NOMO-1 treated with dmso at 0.1 percent for 144 hours (cell line): ENCODE measurements at regions not wholly inside any gene's neighbourhood (a gene's known extent, or its start where the extent isn't known, plus 50 kb on each side); places are given as distances from the start of the nearest gene placed in this dataset.

Source experiments
- DNase-seq: peaks from one replicate; lab custom pipeline; 2025; ENCODE audit not compliant: unreplicated experiment; lab: John Stamatoyannopoulos, UW

DNA sequence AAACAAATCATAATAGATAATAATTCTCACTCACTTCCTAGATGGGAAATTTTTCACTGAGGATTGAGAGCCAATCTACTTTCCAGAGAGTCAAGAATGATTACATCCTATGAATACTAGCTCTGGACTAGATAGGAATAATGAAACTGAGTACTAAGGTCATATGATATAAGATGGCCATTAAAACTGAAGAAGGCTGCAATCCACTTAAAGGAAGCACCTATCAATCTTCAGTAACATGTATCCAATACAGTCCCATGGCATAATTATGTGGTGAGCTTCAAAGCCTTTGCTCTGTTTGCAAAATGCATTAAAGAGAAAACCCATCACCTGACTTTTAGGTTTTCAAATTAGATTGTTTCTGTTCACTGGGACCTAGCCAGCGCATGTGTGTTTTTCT is 398.0 kb upstream of the MEIS1 start:
- DNase-seq = no peak

GRCh38 chr2:66034467-66034866 is 400.5 kb upstream of the MEIS1 start:
- DNase-seq = no peak

GRCh38 chr2:66032226-66032775 is 402.6 kb upstream of the MEIS1 start:
- DNase-seq = no peak

- no peak for DNase-seq
Observed at GRCh38 chr2:66031236-66031635, 403.7 kb upstream of the MEIS1 start.

- DNase-seq = no peak
Observed at GRCh38 chr2:66030553-66030952, 404.4 kb upstream of the MEIS1 start.

DNA sequence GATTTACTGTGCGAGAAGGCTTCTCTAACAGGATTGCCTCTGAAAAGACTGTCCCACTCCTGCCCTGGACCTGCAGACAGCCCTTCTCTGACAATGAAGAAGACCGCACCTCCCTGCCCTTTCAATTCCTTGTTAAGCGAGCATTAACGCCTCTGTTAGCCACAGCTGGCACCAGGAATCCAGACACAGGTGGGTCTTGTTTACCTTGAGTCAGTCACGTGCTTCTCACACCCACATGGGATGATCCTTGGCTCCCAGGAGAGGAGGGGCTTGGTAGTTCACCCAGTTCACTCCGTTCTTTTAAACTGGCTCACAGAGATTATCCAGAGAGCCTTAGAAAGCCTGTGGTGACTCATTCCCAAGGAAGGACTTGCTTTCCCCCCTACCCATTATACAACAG is 410.5 kb upstream of the MEIS1 start:
- no peak for DNase-seq

DNA sequence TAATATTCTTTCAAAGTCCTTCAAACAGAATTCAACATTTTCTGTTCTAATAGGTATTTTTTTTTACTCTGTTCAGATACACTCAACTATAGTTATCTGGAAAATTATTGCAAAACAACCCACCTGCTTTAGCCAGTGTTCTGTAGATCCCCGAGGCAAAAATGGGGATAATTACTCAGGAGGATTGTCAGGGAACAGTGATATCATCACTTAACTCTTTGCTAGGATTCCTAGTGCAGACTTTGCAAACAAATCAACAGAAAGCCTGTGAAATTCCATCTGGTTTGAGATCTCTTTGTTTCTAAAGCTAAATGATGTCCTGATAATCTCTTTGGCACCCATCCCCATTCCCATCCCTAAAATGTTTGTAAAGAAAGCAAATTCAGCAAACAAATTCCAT is 413.6 kb upstream of the MEIS1 start:
- no peak for DNase-seq

DNA sequence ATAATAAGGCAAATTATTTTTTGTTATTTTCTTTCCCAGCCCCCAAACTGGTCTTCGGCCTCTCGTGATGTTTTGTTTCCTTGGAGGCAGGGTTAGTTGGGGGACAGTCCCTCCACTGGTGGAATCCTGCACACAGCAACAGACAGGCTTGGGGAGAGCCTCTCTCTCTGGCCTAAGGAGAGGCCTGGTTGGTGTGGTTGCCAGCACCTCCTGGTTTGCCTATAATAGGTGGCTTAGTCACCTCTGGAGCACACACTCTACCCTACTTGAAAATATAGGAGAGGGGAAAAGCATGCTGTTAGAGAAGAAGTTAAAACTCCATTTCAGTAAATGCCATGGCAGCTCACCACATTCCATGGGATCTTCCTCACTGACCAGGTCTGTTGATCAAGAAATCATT is 417.2 kb upstream of the MEIS1 start:
- DNase-seq = no peak

- no peak for DNase-seq
Observed at GRCh38 chr2:66014450-66014849, 420.5 kb upstream of the MEIS1 start.

GRCh38 chr2:66013456-66013855 is 421.5 kb upstream of the MEIS1 start:
- no peak for DNase-seq

- DNase-seq = no peak
Observed at GRCh38 chr2:66003931-66004330, 431.0 kb upstream of the MEIS1 start.

- DNase-seq = no peak
Observed at GRCh38 chr2:66001538-66001937, 433.4 kb upstream of the MEIS1 start.

DNA sequence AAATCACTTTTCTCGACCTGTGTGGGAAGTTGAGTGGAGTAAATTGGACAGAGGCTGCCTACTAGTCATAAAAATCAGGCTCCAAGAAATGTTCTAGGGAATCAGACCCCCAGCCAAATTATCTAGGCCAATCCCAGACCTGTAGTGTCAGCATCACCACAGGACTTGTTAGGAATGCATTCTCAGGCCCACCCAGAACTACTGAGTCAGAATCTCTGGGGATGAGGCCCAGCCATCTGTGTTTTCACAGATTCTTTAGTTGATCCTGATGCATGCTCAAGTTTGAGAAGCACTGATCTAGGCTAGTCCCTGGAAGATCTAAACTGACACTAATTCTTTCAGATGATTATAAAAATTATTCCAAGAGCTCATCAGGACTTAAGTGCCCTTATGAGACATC is 434.0 kb upstream of the MEIS1 start:
- DNase-seq = no peak

DNA sequence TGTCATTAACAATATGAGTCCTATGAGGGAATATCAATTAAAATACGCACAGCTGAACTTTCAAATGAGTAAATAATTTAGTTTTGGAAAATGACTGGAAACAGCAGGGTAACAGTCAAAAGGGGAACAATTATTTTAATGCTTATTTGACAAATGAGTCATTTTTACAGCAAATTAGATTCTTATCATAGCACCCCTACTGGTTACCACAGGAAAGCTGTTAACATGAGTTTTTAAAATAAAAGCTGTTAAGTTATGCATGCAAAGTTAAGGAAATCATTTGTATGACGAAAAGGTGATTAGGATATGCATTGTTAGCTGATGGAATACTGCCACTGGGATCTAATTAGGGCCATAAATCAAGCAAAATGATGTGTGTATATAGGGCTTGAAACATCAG is 435.1 kb upstream of the MEIS1 start:
- DNase-seq = no peak

- no peak for DNase-seq
Observed at GRCh38 chr2:65999103-65999502, 435.8 kb upstream of the MEIS1 start.

DNA sequence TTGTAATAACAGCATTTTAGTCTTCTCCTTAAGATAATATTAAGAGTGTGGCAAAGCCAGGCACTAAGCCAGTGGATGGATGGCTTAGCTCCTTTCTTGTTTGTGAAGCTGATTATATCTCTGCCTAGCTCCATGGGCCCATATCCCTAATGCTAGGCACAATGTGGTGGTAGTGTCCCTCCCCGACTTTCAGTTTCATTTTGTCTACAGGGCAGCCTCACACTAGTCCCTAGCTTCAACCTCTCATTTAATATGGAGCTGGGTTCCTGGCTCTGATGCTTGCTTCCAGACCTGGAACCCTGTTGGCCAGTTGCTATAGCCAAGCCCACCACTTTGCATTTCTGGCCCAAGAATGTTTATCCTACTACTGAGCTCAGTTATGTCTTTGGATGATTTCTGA is 437.0 kb upstream of the MEIS1 start:
- no peak for DNase-seq

- no peak for DNase-seq
Observed at GRCh38 chr2:65992198-65992554, 442.7 kb upstream of the MEIS1 start.

DNA sequence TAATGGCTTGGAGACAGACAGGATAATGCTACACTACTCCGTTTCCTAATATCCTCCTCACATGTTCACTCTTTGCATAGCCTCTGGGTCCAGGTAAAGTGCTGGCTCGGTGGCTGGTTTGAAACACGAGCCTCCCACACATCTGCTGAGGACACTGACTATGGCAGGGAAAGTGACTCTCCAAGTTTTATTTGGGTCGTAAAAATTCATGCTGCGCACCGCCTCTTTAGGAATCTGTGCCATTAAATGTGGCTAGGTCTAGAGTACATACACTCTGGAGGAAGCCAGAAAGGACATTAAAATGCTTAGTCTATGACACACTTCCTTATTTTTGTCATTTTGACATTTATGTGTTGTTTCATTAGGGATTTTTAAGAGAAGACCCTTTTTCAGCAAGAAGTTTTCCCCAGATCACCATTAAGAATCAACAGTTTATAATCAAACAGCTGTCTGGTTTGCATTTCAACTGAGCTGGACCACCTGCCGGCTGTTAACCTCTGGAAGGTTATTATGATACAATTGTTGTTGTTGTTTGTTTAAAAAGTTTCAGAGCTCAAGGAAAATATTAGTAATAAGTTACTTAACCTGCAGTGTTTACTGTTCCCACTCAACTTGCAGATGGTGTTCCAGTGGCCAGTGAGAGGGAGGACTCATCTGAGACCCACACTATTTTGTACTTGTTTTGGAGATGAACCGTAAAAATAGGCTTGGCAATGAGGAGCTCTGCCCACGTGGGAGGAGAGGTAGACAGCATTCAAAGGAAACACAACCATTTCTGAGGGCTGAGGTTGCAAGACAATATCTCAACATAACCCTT is 443.3 kb upstream of the MEIS1 start:
- DNase-seq = no peak

GRCh38 chr2:65985986-65986385 is 448.9 kb upstream of the MEIS1 start:
- no peak for DNase-seq

DNA sequence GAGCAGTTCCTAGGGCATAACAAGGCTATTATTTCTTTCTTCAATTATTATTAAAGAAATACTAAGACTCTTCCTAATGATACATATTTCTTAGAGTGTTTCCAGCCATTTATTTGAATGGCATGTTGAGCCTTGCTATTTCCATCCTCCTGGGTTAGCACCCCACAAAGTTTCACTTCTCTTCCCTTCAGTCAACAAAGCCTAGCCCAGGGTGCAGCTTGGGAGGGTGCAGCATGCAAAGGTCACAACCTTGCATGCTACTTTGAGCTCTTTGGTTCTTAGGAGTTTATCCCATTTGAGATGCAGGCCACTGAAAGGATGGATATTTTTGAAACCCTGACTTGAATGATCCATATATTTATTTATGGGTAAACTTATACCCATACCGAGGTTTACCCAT is 454.4 kb upstream of the MEIS1 start:
- DNase-seq = no peak

- no peak for DNase-seq
Observed at GRCh38 chr2:65979446-65979845, 455.5 kb upstream of the MEIS1 start.

GRCh38 chr2:65974067-65974723 is 460.7 kb upstream of the MEIS1 start:
- DNase-seq = no peak

DNA sequence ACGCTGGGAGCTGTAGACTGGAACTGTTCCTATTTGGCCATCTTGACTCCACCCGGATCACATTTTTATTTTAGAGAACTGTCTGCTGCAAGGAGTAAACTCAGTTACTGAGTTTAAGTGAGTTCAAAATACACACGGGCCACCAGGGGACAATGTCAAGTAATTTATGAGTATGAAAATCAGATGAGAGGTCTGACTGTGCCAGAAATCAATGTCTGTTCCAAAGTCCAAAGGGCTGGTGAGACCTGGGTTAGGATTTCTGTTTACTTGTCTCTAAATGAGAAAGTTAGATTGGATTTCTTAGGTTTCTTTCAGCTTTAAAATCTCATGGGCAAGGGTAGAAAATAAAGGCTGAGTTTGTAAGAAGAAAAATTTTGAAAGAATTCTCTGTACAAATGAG is 465.8 kb upstream of the MEIS1 start:
- no peak for DNase-seq
